Stimulated activated CD4-positive, alpha-beta T cell treated with anti-CD3 and anti-CD28 coated beads, Interleukin-12 subunit alpha, Interleukin-12 subunit beta, amount 100 ng/mL, for 4 hours (primary cell): ENCODE measurements at regions not wholly inside any gene's neighbourhood (a gene's known extent, or its start where the extent isn't known, plus 50 kb on each side); places are given as distances from the start of the nearest gene placed in this dataset.
A peak's percentile ranks its signal among the peaks of the same experiment; 100 is the strongest.
"Not testable (repeated sequence)": the region's sequence is repeated elsewhere in the genome, so short reads cannot be mapped to it uniquely, and the experiment has no call there.

Experiments
- DNase-seq: peaks from one replicate; pipeline ENCODE4 v3.0.0-alpha.2; 2020

GRCh38 chr14:105663323-105663722 is 136.9 kb downstream of the TMEM121 start:
- DNase-seq, result not testable (repeated sequence)

- DNase-seq, result not testable (repeated sequence)
Observed at GRCh38 chr14:105663818-105664596, 137.6 kb downstream of the TMEM121 start.

GRCh38 chr14:105664691-105665090 is 138.3 kb downstream of the TMEM121 start:
- DNase-seq, result no peak

GRCh38 chr14:105665247-105665950 is 139.0 kb downstream of the TMEM121 start:
- no peak for DNase-seq

- no peak for DNase-seq
Observed at GRCh38 chr14:105665951-105666277, 139.5 kb downstream of the TMEM121 start.

- DNase-seq, result no peak
Observed at GRCh38 chr14:105666420-105666819, 140.0 kb downstream of the TMEM121 start.

- DNase-seq, result not testable (repeated sequence)
Observed at GRCh38 chr14:105666991-105667662, 140.7 kb downstream of the TMEM121 start.

GRCh38 chr14:105667663-105668020 is 141.3 kb downstream of the TMEM121 start:
- not testable (repeated sequence) for DNase-seq

GRCh38 chr14:105668021-105668420 is 141.6 kb downstream of the TMEM121 start:
- DNase-seq, result not testable (repeated sequence)

GRCh38 chr14:105668471-105669230 is 142.3 kb downstream of the TMEM121 start:
- DNase-seq, result not testable (repeated sequence)

- not testable (repeated sequence) for DNase-seq
Observed at GRCh38 chr14:105669231-105669610, 142.8 kb downstream of the TMEM121 start.

- not testable (repeated sequence) for DNase-seq
Observed at GRCh38 chr14:105669646-105670045, 143.3 kb downstream of the TMEM121 start.

GRCh38 chr14:105672450-105673200 is 146.2 kb downstream of the TMEM121 start:
- not testable (repeated sequence) for DNase-seq

GRCh38 chr14:105675433-105675832 is 149.1 kb downstream of the TMEM121 start:
- not testable (repeated sequence) for DNase-seq

GRCh38 chr14:105675905-105676670 is 149.7 kb downstream of the TMEM121 start:
- not testable (repeated sequence) for DNase-seq

GRCh38 chr14:105678057-105678456 is 151.7 kb downstream of the TMEM121 start:
- DNase-seq, result not testable (repeated sequence)

- DNase-seq, result not testable (repeated sequence)
Observed at GRCh38 chr14:105678996-105679958, 152.9 kb downstream of the TMEM121 start.

- DNase-seq, result peak; percentile 29
Observed at GRCh38 chr14:105679959-105680735, 153.8 kb downstream of the TMEM121 start.

GRCh38 chr14:105680736-105681098 is 154.3 kb downstream of the TMEM121 start:
- DNase-seq, result not testable (repeated sequence)
